Transverse colon (tissue), 4 donors: ENCODE measurements at regions not wholly inside any gene's neighbourhood (a gene's known extent, or its start where the extent isn't known, plus 50 kb on each side); places are given as distances from the start of the nearest gene placed in this dataset.
A peak's percentile ranks its signal among the peaks of the same experiment; 100 is the strongest.
"Not testable (repeated sequence)": the region's sequence is repeated elsewhere in the genome, so short reads cannot be mapped to it uniquely, and the experiment has no call there.

Experiments
- DNase-seq: peaks from one replicate; pipeline ENCODE4 v3.0.0-alpha.2; 2019
- H3K27ac ChIP-seq, 4 donors: fragments of 200-600 bp; sonication (generic); 2 replicates each; pipeline ENCODE4 v1.5.1; 2016 to 2018; ENCODE audit warnings: inconsistent platforms in 4 of 4
- H3K27me3 ChIP-seq: fragments of 200-600 bp; sonication (generic); 2 replicates; pipeline ENCODE4 v1.5.1; 2017; ENCODE audit warnings: inconsistent platforms
- H3K36me3 ChIP-seq, 4 donors: fragments of 200-600 bp; sonication (generic); 2 replicates each; pipeline ENCODE4 v1.5.1; 2017 to 2019; ENCODE audit warnings: inconsistent platforms in 4 of 4
- H3K4me1 ChIP-seq, 4 donors: fragments of 200-600 bp; sonication (generic); 2 replicates each; pipeline ENCODE4 v1.5.1; 2017 to 2020; ENCODE audit warnings: inconsistent platforms in 4 of 4
- H3K4me3 ChIP-seq, 4 donors: fragments of 200-600 bp; sonication (generic); 1 replicate in 1 of 4; 2 replicates in 3 of 4; pipeline versions ENCODE4 v1.5.1 to v1.6.1; 2017 to 2019; ENCODE audit warnings: inconsistent platforms in 4 of 4
- H3K9me3 ChIP-seq, 2 donors: fragments of 200-600 bp; sonication (generic); 2 replicates each; pipeline ENCODE4 v1.5.1; 2017 to 2019; ENCODE audit warnings: inconsistent platforms in 2 of 2
- EP300 ChIP-seq: sonication (generic); formaldehyde crosslinking; IDR thresholded peaks from one replicate; pipeline ENCODE4 v1.6.1; 2017; ENCODE audit warnings: antibody characterized with exemption, low read depth
- POLR2A ChIP-seq: fragments of 450-650 bp; IDR thresholded peaks from one replicate; pipeline ENCODE4 v1.6.1; 2016; ENCODE audit warnings: antibody characterized with exemption, mild to moderate bottlenecking, moderate library complexity
- POLR2AphosphoS5 ChIP-seq, 3 donors: sonication (generic); formaldehyde crosslinking; IDR thresholded peaks; one replicate each; pipeline ENCODE4 v1.6.1; 2016; ENCODE audit warnings: antibody characterized with exemption in 3 of 3
- WGBS, 2 donors: methylation state at CpG; one replicate each; pipeline ENCODE4 v1.1.5; 2018; ENCODE audit warnings: low coverage in 1 of 2; 5-methylcytosine and 5-hydroxymethylcytosine counted together
- in situ Hi-C, 4 donors: fragments of 200-750 bp; cut with MboI; loops; one replicate each; pipeline versions ENCODE4 v1.15.0 to v1.15.1; 2017; ENCODE audit warnings: low sequenced_read_pairs in 3 of 4, low pct_ligation_motif_present in 1 of 4, low pct_unique_long_range_greater_than_20kb in 1 of 4
- intact Hi-C: fragments of 100-400 bp; cut with DNase I; formaldehyde crosslinking; loops from one replicate; pipeline ENCODE4 v1.15.1; 2023; ENCODE audit warnings: low total_unique reads
- TF ChIP-seq, protein P1 (sequence below), 5 experiments: fragments of 200-600 bp in 3 of 5; fragments of 450-650 bp in 2 of 5; sonication (generic) in 3 of 5; IDR thresholded peaks; 1 replicate in 2 of 5; 2 replicates in 3 of 5; pipeline ENCODE4 v1.5.1; 2016 to 2017; ENCODE audit warnings: antibody characterized with exemption in 5 of 5, inconsistent platforms in 3 of 5, mild to moderate bottlenecking in 2 of 5, moderate library complexity in 1 of 5

DNA sequence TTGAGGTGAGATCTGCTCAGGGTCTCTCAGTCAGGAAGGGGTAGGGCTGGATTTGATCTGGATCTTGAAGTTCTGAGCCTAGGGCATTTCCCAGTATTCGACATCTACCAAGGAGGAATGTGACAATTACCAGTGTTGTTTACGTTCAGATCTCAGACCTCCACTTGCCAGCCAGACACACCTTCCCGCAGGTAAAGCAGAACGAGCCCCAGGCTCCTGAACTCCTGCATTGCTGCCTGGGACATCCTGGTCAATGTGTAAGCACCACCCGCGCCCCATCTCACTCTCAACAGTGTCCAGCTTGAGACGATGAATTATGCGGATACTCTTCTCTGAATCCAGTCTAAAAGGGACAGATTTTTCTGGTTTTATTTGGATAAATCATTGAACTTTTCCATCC, 56.7 kb upstream of the PTCH1 start:
- in situ Hi-C loops = no loop called here
- intact Hi-C loops = no loop called here
- Histone ChIP-seq H3K27me3 (peaks cover 3% of the 10 kb centered on the region), H3K4me3 (no peak overlapping the region), H3K27ac (no peak overlapping the region), H3K36me3 (no peaks in the 10 kb centered on the region), H3K4me1 (no peaks in the 10 kb centered on the region), H3K9me3 (no peaks in the 10 kb centered on the region)
- WGBS, 2 donors = 80 to 92% methylated on average over 3 to 8 of the region's 8 CpGs
- TF ChIP-seq POLR2AphosphoS5 (IDR thresholded peaks at IDR 0.05) (no peak), EP300 (no peak), POLR2A (no peak)
- no peak for DNase-seq

DNA sequence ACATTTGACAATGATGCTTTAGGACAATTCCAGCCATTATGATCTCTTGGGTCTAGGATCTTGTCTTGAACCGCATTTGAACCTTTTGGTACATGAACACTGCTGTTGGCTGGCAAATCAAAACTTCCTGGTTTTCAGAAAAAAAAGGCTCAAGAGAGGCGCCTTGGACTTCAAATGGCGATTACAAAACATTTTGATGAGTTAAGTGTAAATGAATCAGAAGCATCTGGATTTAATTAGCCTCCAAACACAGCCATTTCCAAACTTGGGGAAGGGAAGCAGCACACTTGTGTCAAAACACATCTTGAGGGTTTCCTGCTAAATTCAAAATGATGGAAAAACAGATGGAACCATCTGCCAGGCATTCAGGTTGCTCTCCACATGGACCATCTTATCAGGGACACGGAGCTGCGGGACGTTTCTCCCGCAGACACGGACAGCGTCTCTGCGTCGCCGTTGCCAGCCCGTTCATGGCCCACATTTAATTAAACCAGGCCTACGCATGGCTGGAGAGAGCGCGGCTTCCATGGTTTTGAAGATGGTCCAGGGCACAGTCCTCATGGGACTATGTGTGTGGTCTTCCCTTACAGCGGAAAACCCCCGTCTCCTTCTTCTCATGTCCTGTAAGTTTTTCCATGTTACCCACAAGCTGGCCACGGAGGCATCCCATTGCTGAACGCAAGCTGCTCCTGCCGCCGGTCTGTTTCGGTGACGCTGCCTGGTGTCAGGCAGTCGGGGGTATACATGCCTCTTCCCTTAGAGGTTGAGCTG, 55.8 kb upstream of the PTCH1 start:
- DNase-seq = no peak
- in situ Hi-C loops (no loop called here), intact Hi-C loops (no loop called here)
- TF ChIP-seq POLR2A = no peak
- TF ChIP-seq, protein P1, sequence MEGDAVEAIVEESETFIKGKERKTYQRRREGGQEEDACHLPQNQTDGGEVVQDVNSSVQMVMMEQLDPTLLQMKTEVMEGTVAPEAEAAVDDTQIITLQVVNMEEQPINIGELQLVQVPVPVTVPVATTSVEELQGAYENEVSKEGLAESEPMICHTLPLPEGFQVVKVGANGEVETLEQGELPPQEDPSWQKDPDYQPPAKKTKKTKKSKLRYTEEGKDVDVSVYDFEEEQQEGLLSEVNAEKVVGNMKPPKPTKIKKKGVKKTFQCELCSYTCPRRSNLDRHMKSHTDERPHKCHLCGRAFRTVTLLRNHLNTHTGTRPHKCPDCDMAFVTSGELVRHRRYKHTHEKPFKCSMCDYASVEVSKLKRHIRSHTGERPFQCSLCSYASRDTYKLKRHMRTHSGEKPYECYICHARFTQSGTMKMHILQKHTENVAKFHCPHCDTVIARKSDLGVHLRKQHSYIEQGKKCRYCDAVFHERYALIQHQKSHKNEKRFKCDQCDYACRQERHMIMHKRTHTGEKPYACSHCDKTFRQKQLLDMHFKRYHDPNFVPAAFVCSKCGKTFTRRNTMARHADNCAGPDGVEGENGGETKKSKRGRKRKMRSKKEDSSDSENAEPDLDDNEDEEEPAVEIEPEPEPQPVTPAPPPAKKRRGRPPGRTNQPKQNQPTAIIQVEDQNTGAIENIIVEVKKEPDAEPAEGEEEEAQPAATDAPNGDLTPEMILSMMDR (IDR thresholded peaks at IDR 0.05) = no peak
- peak in 1 of 3 donors; percentile 31 for TF ChIP-seq POLR2AphosphoS5 (IDR thresholded peaks at IDR 0.05)
- peak overlapping the region in 3 of 4 donors; percentile 14 to 29 (median 26) for H3K27ac ChIP-seq
- peaks cover 3% of the 10 kb centered on the region for H3K27me3 ChIP-seq
- 77 to 79% methylated on average over 11 to 25 of the region's 25 CpGs for WGBS, 2 donors
- no peaks in the 10 kb centered on the region for H3K4me1 ChIP-seq
- H3K4me3 ChIP-seq = no peak overlapping the region
- no peaks in the 10 kb centered on the region for H3K36me3 ChIP-seq
- no peaks in the 10 kb centered on the region for H3K9me3 ChIP-seq

DNA sequence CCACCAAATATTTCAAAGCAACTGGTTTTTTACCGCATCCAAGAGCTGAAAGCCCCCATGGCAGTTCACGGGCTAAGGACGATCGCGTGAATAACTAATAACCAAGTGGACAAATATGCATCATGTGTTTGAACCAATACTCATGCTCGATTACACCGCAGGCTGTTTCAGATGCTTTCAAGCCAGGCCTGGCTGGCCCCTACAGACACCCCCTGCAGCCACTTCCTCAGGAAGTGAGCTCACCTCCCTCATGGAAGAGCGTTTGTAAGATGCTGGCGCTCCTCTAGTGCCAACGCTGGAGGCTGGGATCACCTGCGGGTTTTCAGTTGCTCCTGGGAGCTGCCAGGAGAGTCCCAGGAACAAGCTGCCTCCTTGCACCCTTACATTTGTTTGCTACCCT, 53.9 kb upstream of the PTCH1 start:
- peak overlapping the region in 2 of 4 donors; percentile 21 to 30 for H3K27ac ChIP-seq
- no peak for TF ChIP-seq POLR2A

DNA sequence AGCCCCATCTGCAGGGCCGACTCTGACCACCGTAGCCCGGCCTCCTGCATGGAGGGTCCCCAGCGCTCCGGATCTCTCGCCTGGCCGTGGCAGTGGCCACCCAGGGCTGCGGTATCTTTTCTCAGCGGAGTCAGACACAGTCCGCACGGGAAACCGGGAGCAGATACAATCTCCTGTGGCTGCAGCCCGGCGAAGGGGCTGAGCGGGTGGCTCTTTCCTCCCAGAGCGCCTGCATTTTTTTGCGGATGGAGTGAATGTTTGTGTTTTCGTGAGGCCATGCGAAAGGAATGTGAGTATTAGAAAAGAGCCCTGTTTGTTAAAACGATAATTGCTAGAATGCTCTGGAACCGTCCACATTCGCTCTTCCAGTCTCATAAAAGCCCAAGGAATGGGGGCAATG, 53.4 kb upstream of the PTCH1 start:
- intact Hi-C loops = no loop called here
- in situ Hi-C loops = no loop called here
- H3K36me3 ChIP-seq = no peaks in the 10 kb centered on the region
- TF ChIP-seq, protein P1 (IDR thresholded peaks at IDR 0.05) = no peak
- TF ChIP-seq EP300 (no peak), POLR2AphosphoS5 (IDR thresholded peaks at IDR 0.05) (no peak), POLR2A (no peak)
- peak overlapping the region in 3 of 4 donors; percentile 13 to 30 (median 30) for H3K27ac ChIP-seq
- H3K4me1 ChIP-seq = no peaks in the 10 kb centered on the region
- no peak for DNase-seq
- peaks cover 3% of the 10 kb centered on the region for H3K27me3 ChIP-seq
- no peaks in the 10 kb centered on the region for H3K9me3 ChIP-seq
- WGBS, 2 donors = 65 to 80% methylated on average over 2 to 22 of the region's 22 CpGs
- peak overlapping the region in 1 of 4 donors; percentile 24 for H3K4me3 ChIP-seq

More for the DNA sequence above, 53.9 kb upstream of the PTCH1 start:
- intact Hi-C loops (no loop called here), in situ Hi-C loops (no loop called here)
- Histone ChIP-seq H3K4me1 (no peaks in the 10 kb centered on the region), H3K9me3 (no peaks in the 10 kb centered on the region), H3K27me3 (peaks cover 3% of the 10 kb centered on the region), H3K36me3 (no peaks in the 10 kb centered on the region), H3K4me3 (no peak overlapping the region)
- 74 to 75% methylated on average over 5 to 11 of the region's 11 CpGs for WGBS, 2 donors
- no peak for DNase-seq

DNA sequence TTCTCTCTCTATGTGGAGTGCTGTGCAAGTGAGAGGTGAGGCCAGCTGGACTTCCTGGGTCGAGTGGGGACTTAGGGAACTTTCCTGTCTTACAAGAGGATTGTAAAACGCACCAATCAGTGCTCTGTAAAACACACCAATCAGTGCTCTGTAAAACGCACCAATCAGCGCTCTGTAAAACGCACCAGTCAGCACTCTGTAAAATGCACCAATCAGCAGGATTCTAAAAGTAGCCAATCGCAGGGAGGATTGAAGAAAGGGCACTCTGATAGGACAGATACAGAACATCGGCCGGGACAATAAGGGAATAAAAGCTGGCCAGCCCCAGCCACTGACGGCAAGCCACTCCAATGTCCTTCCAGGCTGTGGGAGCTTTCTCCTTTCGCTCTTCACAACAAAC, 52.0 kb upstream of the PTCH1 start:
- 88 to 92% methylated on average over 5 to 10 of the region's 10 CpGs for WGBS, 2 donors

More for the DNA sequence above, 52.0 kb upstream of the PTCH1 start:
- H3K36me3 ChIP-seq, DNase-seq, in situ Hi-C loops, H3K4me3 ChIP-seq, H3K27me3 ChIP-seq, H3K27ac ChIP-seq, H3K9me3 ChIP-seq, intact Hi-C loops, H3K4me1 ChIP-seq: not testable (repeated sequence)
